ENCODE measurements at regions not wholly inside any gene's neighbourhood (a gene's known extent, or its start where the extent isn't known, plus 50 kb on each side); places are given as distances from the start of the nearest gene placed in this dataset.

- H3K4me2 ChIP-seq (ENCODE audit: low read length): no peak overlapping the region
- H2AFZ ChIP-seq (ENCODE audit: low read depth, low read length): no peak overlapping the region
Measured at GRCh38 chr12:86600664-86601231, 344.6 kb upstream of the MGAT4C start.

GRCh38 chr12:86597431-86597830, 341.2 kb upstream of the MGAT4C start:
- no peaks in the 10 kb centered on the region for H3K27me3 ChIP-seq (ENCODE audit: insufficient read depth, low read depth, low read length)
- H3K36me3 ChIP-seq (ENCODE audit: insufficient read depth, low read length): no peaks in the 10 kb centered on the region
- H3F3A ChIP-seq (ENCODE audit: insufficient read depth, low read length, poor library complexity, severe bottlenecking): no peaks in the 10 kb centered on the region
- H2AFZ ChIP-seq (ENCODE audit: low read depth, low read length): no peak overlapping the region
- no peaks in the 10 kb centered on the region for H3K9me3 ChIP-seq (ENCODE audit: low read length)
- H3K9ac ChIP-seq (ENCODE audit: low read length): no peak overlapping the region
- no peak overlapping the region for H3K4me3 ChIP-seq (ENCODE audit: low read length)
- H3K4me2 ChIP-seq (ENCODE audit: low read length): no peak overlapping the region
- H3K9me2 ChIP-seq (ENCODE audit: insufficient read depth, low read length): no peaks in the 10 kb centered on the region
- no peak overlapping the region for H3K27ac ChIP-seq (ENCODE audit: low read length)
- H4K20me1 ChIP-seq (ENCODE audit: insufficient read depth): no peaks in the 10 kb centered on the region
- H3K79me2 ChIP-seq (replicated peaks; ENCODE audit: insufficient read depth, low read length): no peaks in the 10 kb centered on the region
- TF ChIP-seq RAD21 (conservative IDR thresholded peaks at IDR 0.05) (no peak), CTCF (IDR thresholded peaks at IDR 0.05; ENCODE audit: poor library complexity, severe bottlenecking) (no peak), POLR2AphosphoS5 (IDR thresholded peaks at IDR 0.05) (no peak), EP300 (conservative IDR thresholded peaks at IDR 0.05; ENCODE audit: poor library complexity, severe bottlenecking) (no peak), EZH2 (IDR thresholded peaks at IDR 0.05; ENCODE audit: borderline replicate concordance, insufficient read depth, low read length, poor library complexity, severe bottlenecking) (no peak), TAF1 (IDR thresholded peaks at IDR 0.05; ENCODE audit: low read depth) (no peak), MXI1 (conservative IDR thresholded peaks at IDR 0.05; ENCODE audit: poor library complexity, severe bottlenecking) (no peak)

More at GRCh38 chr12:86600664-86601231, 344.6 kb upstream of the MGAT4C start:
- H3K9me3 ChIP-seq (ENCODE audit: low read length): no peaks in the 10 kb centered on the region
- no peaks in the 10 kb centered on the region for H3K27me3 ChIP-seq (ENCODE audit: insufficient read depth, low read depth, low read length)
- no peak overlapping the region for H3K27ac ChIP-seq (ENCODE audit: low read length)
- no peaks in the 10 kb centered on the region for H3K9me2 ChIP-seq (ENCODE audit: insufficient read depth, low read length)
- no peaks in the 10 kb centered on the region for H3K79me2 ChIP-seq (replicated peaks; ENCODE audit: insufficient read depth, low read length)
- TF ChIP-seq EZH2 (IDR thresholded peaks at IDR 0.05; ENCODE audit: borderline replicate concordance, insufficient read depth, low read length, poor library complexity, severe bottlenecking) (no peak), MXI1 (conservative IDR thresholded peaks at IDR 0.05; ENCODE audit: poor library complexity, severe bottlenecking) (no peak), POLR2AphosphoS5 (IDR thresholded peaks at IDR 0.05) (no peak), REST (IDR thresholded peaks at IDR 0.05; ENCODE audit: borderline replicate concordance) (no peak), CTCF (IDR thresholded peaks at IDR 0.05; ENCODE audit: poor library complexity, severe bottlenecking) (no peak), TAF1 (IDR thresholded peaks at IDR 0.05; ENCODE audit: low read depth) (no peak), RAD21 (conservative IDR thresholded peaks at IDR 0.05) (no peak), SMC3 (conservative IDR thresholded peaks at IDR 0.05; ENCODE audit: poor library complexity) (no peak), EP300 (conservative IDR thresholded peaks at IDR 0.05; ENCODE audit: poor library complexity, severe bottlenecking) (no peak)
- no peaks in the 10 kb centered on the region for H3F3A ChIP-seq (ENCODE audit: insufficient read depth, low read length, poor library complexity, severe bottlenecking)
- no peaks in the 10 kb centered on the region for H4K20me1 ChIP-seq (ENCODE audit: insufficient read depth)
- no peak overlapping the region for H3K9ac ChIP-seq (ENCODE audit: low read length)
- no peaks in the 10 kb centered on the region for H3K36me3 ChIP-seq (ENCODE audit: insufficient read depth, low read length)
- H3K4me3 ChIP-seq (ENCODE audit: low read length): no peak overlapping the region

Measured in neural cell (in vitro differentiated cells).